SU-DHL-6 (cell line): ENCODE measurements at regions not wholly inside any gene's neighbourhood (a gene's known extent, or its start where the extent isn't known, plus 50 kb on each side); places are given as distances from the start of the nearest gene placed in this dataset.

Source experiments
- CTCF ChIP-seq: fragments of 200-600 bp; sonication (generic); IDR thresholded peaks from one replicate; pipeline ENCODE4 v1.5.1; 2017; ENCODE audit warnings: antibody characterized with exemption, mild to moderate bottlenecking, low read length, moderate library complexity; ENCODE audit not compliant: insufficient read depth, poor library complexity, severe bottlenecking
- EZH2phosphoT487 ChIP-seq: fragments of 200-600 bp; sonication (generic), shearing (Covaris generic); conservative IDR thresholded peaks from 2 replicates; pipeline ENCODE4 v1.6.1; 2018; ENCODE audit warnings: mild to moderate bottlenecking, antibody characterized with exemption, low read length, moderate library complexity, mixed read lengths

GRCh38 chr10:130498934-130499333, 362.7 kb downstream of the GLRX3 start:
- TF ChIP-seq CTCF (no peak), EZH2phosphoT487 (no peak)
